Activated CD4-positive, alpha-beta T cell treated with anti-CD3 and anti-CD28 coated beads, Interleukin-2, amount 50 U/mL, for 1 hour (primary cell): ENCODE measurements at regions not wholly inside any gene's neighbourhood (a gene's known extent, or its start where the extent isn't known, plus 50 kb on each side); places are given as distances from the start of the nearest gene placed in this dataset.
A peak's percentile ranks its signal among the peaks of the same experiment; 100 is the strongest.
"Not testable (repeated sequence)": the region's sequence is repeated elsewhere in the genome, so short reads cannot be mapped to it uniquely, and the experiment has no call there.

ENCODE experiments used
- DNase-seq: peaks from one replicate; pipeline ENCODE4 v3.0.0-alpha.2; 2020

GRCh38 chr4:1589098-1589497 lies 95.0 kb downstream of the FAM53A start:
- DNase-seq = no peak

GRCh38 chr4:1588306-1588705 lies 95.8 kb downstream of the FAM53A start:
- DNase-seq = no peak

- no peak for DNase-seq
These were observed 99.6 kb downstream of the FAM53A start for GRCh38 chr4:1584498-1584897.

- no peak for DNase-seq
These were observed 100.3 kb downstream of the FAM53A start for GRCh38 chr4:1583859-1584258.

GRCh38 chr4:1583051-1583785 lies 100.9 kb downstream of the FAM53A start:
- DNase-seq = no peak

GRCh38 chr4:1582227-1582626 lies 101.9 kb downstream of the FAM53A start:
- no peak for DNase-seq

- DNase-seq = peak; percentile 87
These were observed 102.8 kb downstream of the FAM53A start for GRCh38 chr4:1581164-1581894.

- not testable (repeated sequence) for DNase-seq
These were observed 103.5 kb downstream of the FAM53A start for GRCh38 chr4:1580692-1581012.

GRCh38 chr4:1579901-1580691 lies 104.0 kb downstream of the FAM53A start:
- DNase-seq = peak; percentile 94

GRCh38 chr4:1579001-1579900 lies 104.9 kb downstream of the FAM53A start:
- peak; percentile 67 for DNase-seq

- DNase-seq = no peak
These were observed 105.8 kb downstream of the FAM53A start for GRCh38 chr4:1578251-1578773.

- DNase-seq = no peak
These were observed 106.3 kb downstream of the FAM53A start for GRCh38 chr4:1577822-1578217.

GRCh38 chr4:1576961-1577821 lies 106.9 kb downstream of the FAM53A start:
- no peak for DNase-seq

- DNase-seq = no peak
These were observed 107.7 kb downstream of the FAM53A start for GRCh38 chr4:1576304-1576960.

GRCh38 chr4:1575418-1576303 lies 108.5 kb downstream of the FAM53A start:
- no peak for DNase-seq

- no peak for DNase-seq
These were observed 109.3 kb downstream of the FAM53A start for GRCh38 chr4:1574601-1575417.

GRCh38 chr4:1573830-1574459 lies 110.2 kb downstream of the FAM53A start:
- DNase-seq = no peak

GRCh38 chr4:1572964-1573720 lies 111.0 kb downstream of the FAM53A start:
- DNase-seq = no peak
